Eye (tissue), 1 donor: ENCODE measurements at regions not wholly inside any gene's neighbourhood (a gene's known extent, or its start where the extent isn't known, plus 50 kb on each side); places are given as distances from the start of the nearest gene placed in this dataset.

Source experiments
- DNase-seq: peaks from one replicate; pipeline ENCODE4 v3.0.0-alpha.2; 2015

- DNase-seq, result no peak
These were observed 847.0 kb upstream of the MAP3K7 start for GRCh38 chr6:91433660-91434534.

- no peak for DNase-seq
These were observed 842.2 kb upstream of the MAP3K7 start for GRCh38 chr6:91428953-91429560.

GRCh38 chr6:91428296-91428695, 841.4 kb upstream of the MAP3K7 start:
- no peak for DNase-seq

GRCh38 chr6:91420243-91420642, 833.4 kb upstream of the MAP3K7 start:
- DNase-seq, result no peak

GRCh38 chr6:91415031-91415605, 828.2 kb upstream of the MAP3K7 start:
- DNase-seq, result no peak

- DNase-seq, result no peak
These were observed 825.7 kb upstream of the MAP3K7 start for GRCh38 chr6:91412532-91412931.

- no peak for DNase-seq
These were observed 820.8 kb upstream of the MAP3K7 start for GRCh38 chr6:91407706-91408105.

- no peak for DNase-seq
These were observed 806.1 kb upstream of the MAP3K7 start for GRCh38 chr6:91392951-91393350.

- no peak for DNase-seq
These were observed 800.6 kb upstream of the MAP3K7 start for GRCh38 chr6:91387290-91388059.

GRCh38 chr6:91386204-91386603, 799.3 kb upstream of the MAP3K7 start:
- DNase-seq, result no peak

GRCh38 chr6:91383207-91383606, 796.3 kb upstream of the MAP3K7 start:
- DNase-seq, result no peak

GRCh38 chr6:91376686-91377085, 789.8 kb upstream of the MAP3K7 start:
- DNase-seq, result no peak

GRCh38 chr6:91366781-91367180, 779.9 kb upstream of the MAP3K7 start:
- no peak for DNase-seq

GRCh38 chr6:91358986-91359385, 772.1 kb upstream of the MAP3K7 start:
- no peak for DNase-seq

- DNase-seq, result no peak
These were observed 766.0 kb upstream of the MAP3K7 start for GRCh38 chr6:91352878-91353277.

- no peak for DNase-seq
These were observed 765.4 kb upstream of the MAP3K7 start for GRCh38 chr6:91352321-91352720.

- no peak for DNase-seq
These were observed 763.5 kb upstream of the MAP3K7 start for GRCh38 chr6:91350146-91350908.

GRCh38 chr6:91341473-91341872, 754.6 kb upstream of the MAP3K7 start:
- no peak for DNase-seq

- DNase-seq, result no peak
These were observed 754.1 kb upstream of the MAP3K7 start for GRCh38 chr6:91340896-91341395.

- DNase-seq, result no peak
These were observed 751.1 kb upstream of the MAP3K7 start for GRCh38 chr6:91337967-91338366.

- no peak for DNase-seq
These were observed 744.0 kb upstream of the MAP3K7 start for GRCh38 chr6:91330896-91331295.

GRCh38 chr6:91328241-91328640, 741.4 kb upstream of the MAP3K7 start:
- peak; percentile 22 for DNase-seq
